HG03439 (cell line): ENCODE measurements at regions not wholly inside any gene's neighbourhood (a gene's known extent, or its start where the extent isn't known, plus 50 kb on each side); places are given as distances from the start of the nearest gene placed in this dataset.

Source experiments
- ATAC-seq: cut with Tn5 transposase; IDR thresholded peaks from one replicate; pipeline ENCODE4 v1.9.1; 2021; ENCODE audit warnings: mild to moderate bottlenecking, moderate library complexity; ENCODE audit not compliant: unreplicated experiment

GRCh38 chr4:34766935-34767334 is 1477.4 kb downstream of the ARAP2 start:
- no peak for ATAC-seq

GRCh38 chr4:34767407-34767806 is 1476.9 kb downstream of the ARAP2 start:
- no peak for ATAC-seq

GRCh38 chr4:34771632-34772031 is 1472.7 kb downstream of the ARAP2 start:
- ATAC-seq, result no peak

GRCh38 chr4:34790131-34790530 is 1454.2 kb downstream of the ARAP2 start:
- ATAC-seq, result no peak

GRCh38 chr4:34791209-34791608 is 1453.1 kb downstream of the ARAP2 start:
- no peak for ATAC-seq

GRCh38 chr4:34800953-34801352 is 1443.4 kb downstream of the ARAP2 start:
- ATAC-seq, result no peak

- no peak for ATAC-seq
Measured at GRCh38 chr4:34814266-34814665, 1430.0 kb downstream of the ARAP2 start.

GRCh38 chr4:34824515-34824914 is 1419.8 kb downstream of the ARAP2 start:
- no peak for ATAC-seq

GRCh38 chr4:34826660-34827059 is 1417.7 kb downstream of the ARAP2 start:
- ATAC-seq, result no peak

- no peak for ATAC-seq
Measured at GRCh38 chr4:34845926-34846325, 1398.4 kb downstream of the ARAP2 start.

- no peak for ATAC-seq
Measured at GRCh38 chr4:34850421-34850820, 1393.9 kb downstream of the ARAP2 start.

GRCh38 chr4:34850968-34851367 is 1393.3 kb downstream of the ARAP2 start:
- ATAC-seq, result no peak

GRCh38 chr4:34851411-34851810 is 1392.9 kb downstream of the ARAP2 start:
- ATAC-seq, result no peak

- ATAC-seq, result no peak
Measured at GRCh38 chr4:34854451-34854850, 1389.9 kb downstream of the ARAP2 start.

- ATAC-seq, result no peak
Measured at GRCh38 chr4:34861666-34862065, 1382.6 kb downstream of the ARAP2 start.

GRCh38 chr4:34878961-34879360 is 1365.4 kb downstream of the ARAP2 start:
- no peak for ATAC-seq

- ATAC-seq, result no peak
Measured at GRCh38 chr4:34880246-34880645, 1364.1 kb downstream of the ARAP2 start.

- no peak for ATAC-seq
Measured at GRCh38 chr4:34891892-34892291, 1352.4 kb downstream of the ARAP2 start.

- ATAC-seq, result no peak
Measured at GRCh38 chr4:34893382-34893781, 1350.9 kb downstream of the ARAP2 start.

GRCh38 chr4:34920032-34920431 is 1324.3 kb downstream of the ARAP2 start:
- no peak for ATAC-seq

GRCh38 chr4:34921391-34921790 is 1322.9 kb downstream of the ARAP2 start:
- no peak for ATAC-seq

GRCh38 chr4:34922325-34922724 is 1322.0 kb downstream of the ARAP2 start:
- ATAC-seq, result no peak

- ATAC-seq, result no peak
Measured at GRCh38 chr4:34932591-34932990, 1311.7 kb downstream of the ARAP2 start.

GRCh38 chr4:34935739-34936138 is 1308.6 kb downstream of the ARAP2 start:
- ATAC-seq, result no peak
